Muscle layer of duodenum (tissue), 2 donors: ENCODE measurements at regions not wholly inside any gene's neighbourhood (a gene's known extent, or its start where the extent isn't known, plus 50 kb on each side); places are given as distances from the start of the nearest gene placed in this dataset.
"Not testable (repeated sequence)": the region's sequence is repeated elsewhere in the genome, so short reads cannot be mapped to it uniquely, and the experiment has no call there.

Experiments used
- H3K27ac ChIP-seq: one replicate; pipeline ENCODE4 v1.7.0; 2013; ENCODE audit warnings: mild to moderate bottlenecking, low read length
- H3K27me3 ChIP-seq: one replicate; pipeline ENCODE4 v1.7.0; 2013; ENCODE audit warnings: low read depth, mild to moderate bottlenecking, control low read depth, low read length
- H3K36me3 ChIP-seq, 2 donors: one replicate each; pipeline ENCODE4 v1.7.0; 2013; ENCODE audit warnings: low read length in 2 of 2, control low read depth in 1 of 2, mild to moderate bottlenecking in 1 of 2; ENCODE audit not compliant: insufficient read depth in 2 of 2, control insufficient read depth in 1 of 2
- H3K4me1 ChIP-seq, 2 donors: one replicate each; pipeline ENCODE4 v1.7.0; 2013; ENCODE audit warnings: low read length in 2 of 2, mild to moderate bottlenecking in 2 of 2, control low read depth in 1 of 2, moderate library complexity in 1 of 2; ENCODE audit not compliant: insufficient read depth in 2 of 2, control insufficient read depth in 1 of 2
- H3K4me3 ChIP-seq, 2 donors: one replicate each; pipeline ENCODE4 v1.7.0; 2013; ENCODE audit warnings: low read length in 2 of 2, low read depth in 1 of 2, mild to moderate bottlenecking in 1 of 2
- H3K9me3 ChIP-seq, 2 donors: one replicate each; pipeline ENCODE4 v1.7.0; 2013; ENCODE audit warnings: low read length in 2 of 2, control low read depth in 1 of 2, mild to moderate bottlenecking in 1 of 2; ENCODE audit not compliant: control insufficient read depth in 1 of 2
- donor health status: healthy.

DNA sequence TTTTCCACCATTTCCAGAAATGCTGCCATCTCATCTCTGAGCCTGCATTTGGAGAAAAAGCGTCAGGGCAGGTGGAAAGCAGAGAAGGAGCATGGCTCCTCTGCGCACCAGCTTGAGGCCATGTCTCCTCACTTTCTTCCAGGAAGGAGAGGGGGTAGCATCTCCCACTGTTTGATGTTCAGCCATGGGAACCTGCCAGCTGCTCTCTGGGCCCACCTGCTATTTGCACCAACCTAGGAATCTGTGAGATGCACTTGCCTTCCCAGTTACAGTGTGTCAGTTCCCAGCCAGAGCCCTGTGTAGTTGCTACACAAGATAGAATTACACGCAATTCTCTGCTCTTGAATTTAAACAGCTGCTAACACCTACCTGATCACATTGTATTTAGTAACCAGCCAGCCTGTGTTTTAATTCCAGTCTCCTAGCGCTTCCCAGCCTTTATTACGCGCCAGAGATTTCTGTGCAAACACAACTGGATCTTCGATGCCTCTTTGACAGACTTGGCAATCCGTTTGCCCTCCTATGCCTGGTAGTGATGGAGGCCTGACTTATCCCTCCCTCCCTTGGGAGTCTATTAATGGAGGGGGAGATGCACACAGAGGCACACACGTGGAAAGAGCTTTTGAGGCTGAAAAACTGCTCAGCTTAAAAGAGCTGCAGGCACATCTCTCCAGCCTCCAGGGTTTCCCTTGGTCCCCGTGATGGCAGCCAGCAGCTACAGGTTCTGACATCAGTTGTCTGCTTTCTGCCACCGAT is 98.1 kb upstream of the SEC14L1 start:
- Histone ChIP-seq H3K4me1 (no peaks in the 10 kb centered on the region), H3K27ac (no peak overlapping the region), H3K9me3 (no peaks in the 10 kb centered on the region), H3K36me3 (no peaks in the 10 kb centered on the region), H3K4me3 (no peak overlapping the region), H3K27me3 (peaks cover 3% of the 10 kb centered on the region)

DNA sequence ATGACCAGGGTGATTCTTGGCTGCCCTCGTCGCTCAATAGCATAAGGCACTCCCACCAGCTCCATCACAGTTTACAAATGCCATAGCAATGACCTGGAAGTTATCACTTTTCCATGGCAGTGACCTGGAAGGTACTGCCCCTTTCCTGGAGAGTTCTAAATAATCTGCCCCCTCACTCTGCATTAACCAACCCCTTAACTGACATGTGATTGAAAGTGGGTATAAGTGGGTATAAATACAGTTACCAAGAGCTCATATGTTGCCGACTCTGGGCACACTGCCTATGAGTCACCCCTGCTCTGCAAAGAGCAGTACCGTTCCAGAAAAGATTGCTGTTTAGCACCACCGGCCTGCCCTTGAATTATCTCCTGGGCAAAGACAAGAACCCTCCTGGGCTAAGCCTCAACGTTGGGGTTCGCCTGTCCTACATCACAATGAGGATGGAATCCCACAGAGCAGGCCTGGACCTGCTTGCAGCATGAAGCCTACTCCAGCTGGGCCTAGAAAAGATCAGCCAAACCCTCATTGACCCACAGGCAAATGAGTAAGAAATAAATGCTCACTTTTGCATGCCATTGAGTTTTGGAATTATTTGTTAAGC is 95.2 kb upstream of the SEC14L1 start:
- H3K27ac ChIP-seq = no peak overlapping the region
- no peaks in the 10 kb centered on the region for H3K27me3 ChIP-seq

DNA sequence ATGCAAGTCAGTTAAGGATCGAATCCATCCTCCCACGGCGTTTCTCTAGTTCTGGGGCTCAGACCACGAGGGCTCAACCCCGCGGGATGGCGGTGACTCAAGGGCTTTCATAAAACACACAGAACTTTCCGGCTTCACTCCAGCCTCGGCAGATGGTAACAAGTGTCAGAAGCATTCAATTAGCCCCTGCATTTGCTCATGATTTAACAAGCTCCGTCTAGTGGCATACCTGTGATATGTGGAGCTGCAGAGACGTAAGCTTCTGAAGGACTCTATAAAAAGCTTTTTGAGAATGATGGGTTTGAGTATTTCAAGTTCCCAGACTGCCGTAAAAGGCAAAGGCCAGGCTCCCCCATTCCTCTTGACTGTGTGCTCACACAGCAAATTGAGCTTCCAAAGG is 91.3 kb upstream of the SEC14L1 start:
- Histone ChIP-seq H3K4me3 (no peak overlapping the region), H3K27me3 (no peaks in the 10 kb centered on the region), H3K27ac (no peak overlapping the region), H3K36me3 (no peaks in the 10 kb centered on the region), H3K4me1 (no peaks in the 10 kb centered on the region), H3K9me3 (no peaks in the 10 kb centered on the region)

More for the DNA sequence above, 95.2 kb upstream of the SEC14L1 start:
- H3K4me1 ChIP-seq = no peaks in the 10 kb centered on the region
- H3K4me3 ChIP-seq = no peak overlapping the region
- H3K9me3 ChIP-seq = no peaks in the 10 kb centered on the region
- H3K36me3 ChIP-seq = no peaks in the 10 kb centered on the region

DNA sequence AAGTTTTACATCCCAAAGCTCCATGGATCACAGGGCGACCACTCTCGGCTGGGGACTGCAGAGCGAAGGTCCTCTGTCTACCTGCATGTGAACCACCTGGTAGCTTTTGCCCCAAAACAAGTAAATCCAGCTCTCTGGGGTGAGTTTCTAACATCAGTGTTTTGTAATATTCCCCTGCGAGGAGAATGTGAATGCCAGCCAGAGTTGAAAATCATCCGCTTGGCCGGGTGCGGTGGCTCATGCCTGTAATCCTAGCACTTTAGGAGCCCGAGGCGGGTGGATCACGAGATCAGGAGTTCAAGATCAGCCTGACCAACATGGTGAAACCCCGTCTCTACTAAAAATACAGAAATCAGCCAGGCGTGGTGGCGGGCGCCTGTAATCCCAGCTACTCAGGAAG is 89.9 kb upstream of the SEC14L1 start:
- not testable (repeated sequence) for H3K27ac ChIP-seq, H3K36me3 ChIP-seq, H3K9me3 ChIP-seq, H3K4me3 ChIP-seq, H3K27me3 ChIP-seq, H3K4me1 ChIP-seq

DNA sequence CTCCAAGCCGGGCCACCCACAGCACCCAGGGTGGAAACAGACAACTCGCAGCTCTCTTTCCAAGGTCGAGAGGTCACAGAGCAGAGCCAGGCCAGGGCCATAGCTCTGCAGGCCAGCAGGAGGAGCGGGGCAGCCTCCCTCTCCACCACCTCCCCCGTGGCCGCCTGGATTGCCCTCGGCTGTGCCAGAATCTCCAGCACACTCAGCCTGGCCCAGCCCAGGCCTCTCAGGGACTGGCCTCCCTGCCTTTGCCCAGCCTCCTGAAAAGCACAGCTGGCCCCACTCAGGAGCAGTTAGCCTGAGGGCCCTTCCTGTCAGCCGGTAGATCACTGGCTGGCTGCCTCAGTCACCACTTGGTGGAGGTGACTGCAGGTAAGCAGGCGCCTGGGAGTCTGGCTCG is 85.8 kb upstream of the SEC14L1 start:
- H3K27ac ChIP-seq = no peak overlapping the region
- peaks cover 3% of the 10 kb centered on the region for H3K27me3 ChIP-seq
- no peaks in the 10 kb centered on the region for H3K36me3 ChIP-seq
- no peaks in the 10 kb centered on the region for H3K9me3 ChIP-seq
- no peak overlapping the region for H3K4me3 ChIP-seq
- peaks cover 0 to 4% of the 10 kb centered on the region in 2 donors for H3K4me1 ChIP-seq

DNA sequence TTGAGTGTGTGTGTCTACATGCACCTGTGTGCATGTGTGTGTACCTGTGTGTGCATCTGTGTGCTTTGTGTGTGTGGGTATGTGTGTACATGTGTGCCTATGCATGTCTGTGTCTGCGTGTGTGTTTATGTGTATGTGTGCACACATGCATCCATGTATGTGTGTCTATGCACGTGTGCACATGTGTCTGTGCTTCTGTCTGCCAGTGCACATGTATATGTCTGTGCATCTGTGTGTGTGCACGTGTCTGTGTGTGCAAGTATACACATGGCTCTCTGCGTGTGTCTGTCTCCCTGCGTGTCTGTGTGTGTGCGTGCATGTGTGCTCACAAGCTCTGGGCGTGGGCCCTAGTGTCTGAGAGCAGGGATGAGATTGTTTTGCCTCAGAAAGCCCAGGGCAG is 85.3 kb upstream of the SEC14L1 start:
- Histone ChIP-seq H3K4me1 (peaks cover 0 to 4% of the 10 kb centered on the region in 2 donors), H3K27me3 (peaks cover 3% of the 10 kb centered on the region), H3K36me3 (no peaks in the 10 kb centered on the region), H3K9me3 (no peaks in the 10 kb centered on the region), H3K27ac (no peak overlapping the region), H3K4me3 (no peak overlapping the region)

DNA sequence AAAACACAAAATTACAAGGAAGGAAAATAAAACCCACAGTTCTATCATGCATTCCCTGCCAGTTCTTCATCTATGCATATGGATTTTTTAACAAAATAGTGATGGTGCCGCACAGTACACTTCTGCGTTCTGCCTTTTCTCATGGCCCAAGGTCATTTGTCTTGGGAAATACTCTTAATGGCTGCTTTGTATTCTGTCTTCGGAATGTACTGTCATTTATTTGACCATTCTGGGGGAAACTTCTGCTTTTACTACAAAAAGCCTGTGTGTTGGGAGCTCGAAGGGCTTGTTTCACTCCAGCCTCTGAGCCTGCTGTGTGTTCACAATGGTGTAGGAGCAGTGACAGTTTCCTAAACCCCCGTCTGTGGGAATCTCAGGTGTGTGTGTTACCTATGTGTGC is 82.8 kb upstream of the SEC14L1 start:
- H3K27ac ChIP-seq = no peak overlapping the region
- H3K4me1 ChIP-seq = peaks cover 0 to 4% of the 10 kb centered on the region in 2 donors
- H3K9me3 ChIP-seq = no peaks in the 10 kb centered on the region

DNA sequence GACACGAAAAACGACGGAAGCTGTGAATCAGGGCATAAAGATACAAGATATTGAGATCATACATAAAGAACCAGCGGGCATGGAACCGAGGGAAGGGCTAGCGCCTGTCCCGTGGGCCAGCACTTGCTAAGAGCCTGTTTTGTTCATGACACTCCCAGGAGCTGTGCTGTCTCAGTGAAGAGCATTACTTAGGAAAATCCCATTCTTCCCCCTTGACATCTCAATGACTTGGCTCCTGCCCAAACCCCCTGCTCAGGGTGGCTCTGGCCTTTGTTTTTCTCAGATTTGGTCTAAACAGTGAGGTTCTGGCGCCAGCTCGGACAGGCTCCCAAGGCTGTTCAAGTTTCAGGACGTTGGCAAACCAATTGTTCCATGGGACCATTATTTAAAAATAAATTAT is 79.1 kb upstream of the SEC14L1 start:
- Histone ChIP-seq H3K36me3 (no peaks in the 10 kb centered on the region), H3K27ac (no peak overlapping the region), H3K9me3 (no peaks in the 10 kb centered on the region), H3K4me3 (no peak overlapping the region), H3K4me1 (no peaks in the 10 kb centered on the region), H3K27me3 (no peaks in the 10 kb centered on the region)

More for the DNA sequence above, 82.8 kb upstream of the SEC14L1 start:
- H3K4me3 ChIP-seq = no peak overlapping the region
- no peaks in the 10 kb centered on the region for H3K36me3 ChIP-seq
- H3K27me3 ChIP-seq = peaks cover 3% of the 10 kb centered on the region

DNA sequence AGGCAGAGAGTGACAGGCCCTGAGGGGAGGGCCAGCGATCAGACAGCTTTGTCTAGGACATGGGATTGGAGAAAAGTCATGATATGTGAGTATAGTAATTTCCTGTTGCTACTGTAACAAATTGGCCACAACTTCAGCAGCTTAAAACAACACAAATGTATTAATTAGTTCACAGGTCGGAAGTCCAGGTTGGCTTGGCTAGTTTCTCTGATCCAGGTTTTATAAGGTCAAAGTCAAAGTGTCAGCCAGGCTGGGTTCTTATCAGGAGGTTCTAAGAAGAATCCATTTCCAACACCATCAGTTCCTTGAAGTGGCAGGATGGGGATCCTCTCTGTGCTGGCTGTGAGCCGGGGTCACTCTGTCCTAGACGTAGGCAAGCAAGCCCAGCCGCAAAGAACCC is 76.2 kb upstream of the SEC14L1 start:
- Histone ChIP-seq H3K4me1 (no peaks in the 10 kb centered on the region), H3K27ac (no peak overlapping the region), H3K36me3 (no peaks in the 10 kb centered on the region), H3K9me3 (no peaks in the 10 kb centered on the region), H3K4me3 (no peak overlapping the region), H3K27me3 (no peaks in the 10 kb centered on the region)

DNA sequence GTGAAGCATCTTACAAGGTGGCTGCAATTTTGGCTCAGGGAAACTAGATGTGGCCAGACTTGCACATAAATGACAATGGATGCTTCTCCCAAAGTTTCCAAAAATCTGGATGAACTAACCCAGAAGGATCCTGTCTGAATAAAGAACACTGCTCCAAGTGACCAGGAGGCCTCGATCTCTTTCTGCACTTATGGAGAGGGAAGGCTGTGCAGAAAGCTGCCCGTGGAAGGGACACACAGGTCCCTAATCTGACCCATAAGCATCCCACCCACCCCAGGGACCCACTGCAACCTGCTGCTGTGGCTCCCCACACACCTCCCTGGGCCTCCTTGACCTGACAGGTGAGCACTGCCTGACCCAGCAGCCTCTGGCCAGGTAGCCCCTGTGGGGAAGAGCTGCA is 74.6 kb upstream of the SEC14L1 start:
- no peaks in the 10 kb centered on the region for H3K36me3 ChIP-seq
- H3K4me1 ChIP-seq = no peaks in the 10 kb centered on the region
- no peaks in the 10 kb centered on the region for H3K9me3 ChIP-seq
- H3K27me3 ChIP-seq = no peaks in the 10 kb centered on the region
- no peak overlapping the region for H3K4me3 ChIP-seq
- no peak overlapping the region for H3K27ac ChIP-seq

DNA sequence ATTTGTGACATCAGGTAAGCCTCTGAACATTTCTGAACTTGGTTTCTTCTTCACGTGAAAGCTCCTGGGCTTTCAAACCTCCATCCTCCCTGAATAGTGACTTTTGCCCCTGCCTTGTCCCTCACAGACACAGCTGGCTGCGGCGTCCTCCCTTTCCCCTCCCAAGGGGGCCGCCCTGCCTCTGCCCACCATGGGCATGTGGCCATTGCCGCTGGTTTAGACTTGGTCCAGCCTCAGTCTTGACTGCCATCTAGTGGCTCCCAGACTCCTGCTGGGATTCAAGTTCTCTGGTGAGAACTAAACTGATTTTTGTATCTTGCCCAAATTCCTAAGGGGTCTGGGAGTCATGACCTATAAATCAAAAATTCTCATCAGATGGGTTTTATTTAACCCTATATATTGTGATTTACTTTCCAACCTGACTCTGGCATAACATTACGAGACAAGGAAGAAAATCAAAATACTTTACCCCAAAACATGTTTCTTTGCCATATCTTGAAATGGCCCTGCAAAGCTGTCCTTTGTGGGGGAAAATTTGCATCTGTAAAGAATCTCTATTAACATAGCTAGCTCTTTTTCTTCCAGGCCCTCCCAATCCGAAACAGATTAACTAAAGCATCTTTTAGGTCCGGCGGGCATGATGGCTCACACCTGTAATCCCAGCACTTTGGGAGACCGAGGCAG is 73.9 kb upstream of the SEC14L1 start:
- not testable (repeated sequence) for H3K9me3 ChIP-seq, H3K4me3 ChIP-seq, H3K27me3 ChIP-seq, H3K4me1 ChIP-seq, H3K27ac ChIP-seq, H3K36me3 ChIP-seq
